GM23248 (cell line): ENCODE measurements at regions not wholly inside any gene's neighbourhood (a gene's known extent, or its start where the extent isn't known, plus 50 kb on each side); places are given as distances from the start of the nearest gene placed in this dataset.

Experiments used
- DNase-seq: peaks from one replicate; pipeline ENCODE4 v3.0.0-alpha.2; 2015
- H2AFZ ChIP-seq: fragments of 200-600 bp; sonication (generic); 2 replicates; pipeline ENCODE4 v1.6.1; 2016; ENCODE audit warnings: antibody characterized with exemption
- H3F3A ChIP-seq: fragments of 200-600 bp; sonication (generic); 2 replicates; pipeline ENCODE4 v1.6.1; 2016; ENCODE audit warnings: mild to moderate bottlenecking, antibody characterized with exemption, mixed run types; ENCODE audit not compliant: insufficient read depth
- H3K27ac ChIP-seq: fragments of 200-600 bp; sonication (generic); 2 replicates; pipeline ENCODE4 v1.5.1; 2016; ENCODE audit warnings: mild to moderate bottlenecking
- H3K27me3 ChIP-seq: fragments of 200-600 bp; sonication (generic); replicated peaks from 2 replicates; pipeline ENCODE4 v1.6.1; 2016; ENCODE audit warnings: mild to moderate bottlenecking; ENCODE audit not compliant: insufficient read depth
- H3K36me3 ChIP-seq: fragments of 200-600 bp; sonication (generic); 2 replicates; pipeline ENCODE4 v1.6.1; 2016; ENCODE audit warnings: low read depth, mild to moderate bottlenecking
- H3K4me1 ChIP-seq: fragments of 200-600 bp; sonication (generic); 2 replicates; pipeline ENCODE4 v1.6.1; 2016; ENCODE audit warnings: mild to moderate bottlenecking; ENCODE audit not compliant: insufficient read depth
- H3K4me2 ChIP-seq: fragments of 200-600 bp; sonication (generic); one replicate; pipeline ENCODE4 v1.6.1; 2016; ENCODE audit warnings: mild to moderate bottlenecking; ENCODE audit not compliant: unreplicated experiment
- H3K4me3 ChIP-seq: fragments of 200-600 bp; sonication (generic); 2 replicates; pipeline ENCODE4 v1.5.1; 2016; ENCODE audit warnings: mild to moderate bottlenecking
- H3K79me2 ChIP-seq: fragments of 200-600 bp; sonication (generic); 2 replicates; pipeline ENCODE4 v1.6.1; 2016; ENCODE audit warnings: mild to moderate bottlenecking; ENCODE audit not compliant: insufficient read depth
- H3K9ac ChIP-seq: fragments of 200-600 bp; sonication (generic); 2 replicates; pipeline ENCODE4 v1.6.1; 2016; ENCODE audit warnings: mild to moderate bottlenecking
- H3K9me2 ChIP-seq: fragments of 200-600 bp; sonication (generic); 2 replicates; pipeline ENCODE4 v1.6.1; 2016; ENCODE audit warnings: mixed run types, mild to moderate bottlenecking, moderate library complexity; ENCODE audit not compliant: insufficient read depth
- H3K9me3 ChIP-seq: fragments of 200-600 bp; sonication (generic); one replicate; pipeline ENCODE4 v1.6.1; 2017; ENCODE audit warnings: low read depth
- H4K20me1 ChIP-seq: fragments of 200-600 bp; sonication (generic); 2 replicates; pipeline ENCODE4 v1.6.0; 2016; ENCODE audit not compliant: insufficient read depth
- EZH2 ChIP-seq: fragments of 200-600 bp; sonication (generic); IDR thresholded peaks from 2 replicates; pipeline ENCODE4 v1.6.1; 2018; ENCODE audit warnings: antibody characterized with exemption, mild to moderate bottlenecking; ENCODE audit not compliant: insufficient read depth, poor library complexity, severe bottlenecking
- EZH2phosphoT487 ChIP-seq: fragments of 200-600 bp; sonication (generic); IDR thresholded peaks from 2 replicates; pipeline ENCODE4 v1.6.1; 2018; ENCODE audit warnings: antibody characterized with exemption, moderate library complexity, mild to moderate bottlenecking, low read depth; ENCODE audit not compliant: insufficient read depth
- WGBS, 2 experiments: methylation state at CpG; one replicate each; pipeline ENCODE4 v1.1.6; 2015 to 2017; ENCODE audit warnings: low lambda C conversion rate in 2 of 2, low coverage in 1 of 2; ENCODE audit errors: missing lambda C conversion rate in 2 of 2; 5-methylcytosine and 5-hydroxymethylcytosine counted together
- in situ Hi-C: fragments of 300-500 bp; cut with MboI; formaldehyde crosslinking; loops from 2 replicates; pipeline ENCODE4 v1.15.0; 2020

GRCh38 chr11:90392692-90393091, 169.8 kb upstream of the CHORDC1 start:
- Histone ChIP-seq H3F3A (no peaks in the 10 kb centered on the region), H3K4me2 (no peak overlapping the region), H3K36me3 (no peaks in the 10 kb centered on the region), H4K20me1 (no peaks in the 10 kb centered on the region), H3K27me3 (no peaks in the 10 kb centered on the region), H2AFZ (no peak overlapping the region), H3K27ac (no peak overlapping the region), H3K4me1 (no peaks in the 10 kb centered on the region), H3K4me3 (no peak overlapping the region), H3K9ac (no peak overlapping the region), H3K9me3 (no peaks in the 10 kb centered on the region), H3K79me2 (no peaks in the 10 kb centered on the region), H3K9me2 (no peaks in the 10 kb centered on the region)
- TF ChIP-seq EZH2 (no peak), EZH2phosphoT487 (no peak)
- 37 to 40% methylated on average over 1 of the region's 1 CpG for WGBS, 2 experiments
- no peak for DNase-seq
- in situ Hi-C loops, result no loop called here

- Histone ChIP-seq H3K4me2 (no peak overlapping the region), H3K79me2 (no peaks in the 10 kb centered on the region), H3F3A (no peaks in the 10 kb centered on the region), H4K20me1 (no peaks in the 10 kb centered on the region), H2AFZ (no peak overlapping the region), H3K36me3 (no peaks in the 10 kb centered on the region), H3K4me1 (no peaks in the 10 kb centered on the region), H3K27me3 (no peaks in the 10 kb centered on the region), H3K9ac (no peak overlapping the region), H3K4me3 (no peak overlapping the region), H3K9me2 (no peaks in the 10 kb centered on the region), H3K9me3 (no peaks in the 10 kb centered on the region), H3K27ac (no peak overlapping the region)
- in situ Hi-C loops, result no loop called here
- 19 to 23% methylated on average over 7 of the region's 7 CpGs for WGBS, 2 experiments
- TF ChIP-seq EZH2 (no peak), EZH2phosphoT487 (no peak)
- DNase-seq, result no peak
Observed at GRCh38 chr11:90391756-90392155, 168.9 kb upstream of the CHORDC1 start.

- no peaks in the 10 kb centered on the region for H3F3A ChIP-seq
- no peak overlapping the region for H3K4me2 ChIP-seq
- H3K9ac ChIP-seq, result no peak overlapping the region
- H3K79me2 ChIP-seq, result no peaks in the 10 kb centered on the region
- H3K36me3 ChIP-seq, result no peaks in the 10 kb centered on the region
- in situ Hi-C loops, result no loop called here
- no peaks in the 10 kb centered on the region for H3K27me3 ChIP-seq
- H3K9me3 ChIP-seq, result no peaks in the 10 kb centered on the region
- no peak for DNase-seq
- TF ChIP-seq EZH2 (no peak), EZH2phosphoT487 (no peak)
- H3K9me2 ChIP-seq, result no peaks in the 10 kb centered on the region
- H4K20me1 ChIP-seq, result no peaks in the 10 kb centered on the region
- 16% methylated on average over 5 of the region's 5 CpGs for WGBS, 2 experiments
- H3K27ac ChIP-seq, result no peak overlapping the region
- no peak overlapping the region for H3K4me3 ChIP-seq
- H2AFZ ChIP-seq, result no peak overlapping the region
- no peaks in the 10 kb centered on the region for H3K4me1 ChIP-seq
Observed at GRCh38 chr11:90380206-90380605, 157.4 kb upstream of the CHORDC1 start.

GRCh38 chr11:90373971-90374370, 151.1 kb upstream of the CHORDC1 start:
- Histone ChIP-seq H3K4me1 (no peaks in the 10 kb centered on the region), H3K4me2 (no peak overlapping the region), H3K9me3 (no peaks in the 10 kb centered on the region), H2AFZ (no peak overlapping the region), H3K27me3 (no peaks in the 10 kb centered on the region), H3K79me2 (no peaks in the 10 kb centered on the region), H3K4me3 (no peak overlapping the region), H4K20me1 (no peaks in the 10 kb centered on the region), H3K27ac (no peak overlapping the region), H3K36me3 (no peaks in the 10 kb centered on the region), H3F3A (no peaks in the 10 kb centered on the region), H3K9me2 (no peaks in the 10 kb centered on the region), H3K9ac (no peak overlapping the region)
- TF ChIP-seq EZH2phosphoT487, result no peak
- TF ChIP-seq EZH2, result no peak
- in situ Hi-C loops, result no loop called here
- DNase-seq, result no peak
- WGBS, 2 experiments, result 24 to 27% methylated on average over 2 of the region's 2 CpGs

- H3K36me3 ChIP-seq, result no peaks in the 10 kb centered on the region
- no peaks in the 10 kb centered on the region for H3K9me3 ChIP-seq
- no peaks in the 10 kb centered on the region for H3F3A ChIP-seq
- no peaks in the 10 kb centered on the region for H4K20me1 ChIP-seq
- H3K4me3 ChIP-seq, result no peak overlapping the region
- H2AFZ ChIP-seq, result no peak overlapping the region
- no peak for DNase-seq
- no peak overlapping the region for H3K9ac ChIP-seq
- TF ChIP-seq EZH2phosphoT487 (no peak), EZH2 (no peak)
- H3K79me2 ChIP-seq, result no peaks in the 10 kb centered on the region
- H3K27ac ChIP-seq, result no peak overlapping the region
- H3K4me1 ChIP-seq, result no peaks in the 10 kb centered on the region
- H3K27me3 ChIP-seq, result no peaks in the 10 kb centered on the region
- no peaks in the 10 kb centered on the region for H3K9me2 ChIP-seq
- in situ Hi-C loops, result no loop called here
- 12 to 27% methylated on average over 2 of the region's 2 CpGs for WGBS, 2 experiments
- no peak overlapping the region for H3K4me2 ChIP-seq
Observed at GRCh38 chr11:90364527-90364926, 141.7 kb upstream of the CHORDC1 start.
